Keratinocyte (primary cell): ENCODE measurements at regions not wholly inside any gene's neighbourhood (a gene's known extent, or its start where the extent isn't known, plus 50 kb on each side); places are given as distances from the start of the nearest gene placed in this dataset.

ENCODE experiments used
- DNase-seq: peaks from one replicate; pipeline ENCODE4 v3.0.0-alpha.2; 2011; ENCODE audit warnings: low read depth, missing footprints, low spot score
- FAIRE-seq: peaks from 2 replicates; lab custom pipeline; 2011; peaks lifted over from hg19 to GRCh38; lab: Jason Lieb, UNC
- H2AFZ ChIP-seq: 2 replicates; pipeline ENCODE4 v1.6.0; 2012; ENCODE audit warnings: low read length, control low read depth, inconsistent platforms; ENCODE audit not compliant: control insufficient read depth
- H3K27ac ChIP-seq: 2 replicates; pipeline ENCODE4 v1.5.1; 2011; ENCODE audit warnings: low read length; ENCODE audit not compliant: control insufficient read depth, insufficient read depth
- H3K27me3 ChIP-seq: 3 replicates; pipeline ENCODE4 v1.6.0; 2011; ENCODE audit warnings: low read length; ENCODE audit not compliant: control insufficient read depth, insufficient read depth; ENCODE audit errors: extremely low read depth
- H3K36me3 ChIP-seq, 2 experiments: 2 replicates in 1 of 2; 3 replicates in 1 of 2; pipeline ENCODE4 v1.5.1; 2011; ENCODE audit warnings: low read length in 2 of 2, mild to moderate bottlenecking in 1 of 2; ENCODE audit not compliant: control insufficient read depth in 2 of 2, insufficient read depth in 2 of 2; ENCODE audit errors: extremely low read depth in 1 of 2
- H3K4me1 ChIP-seq: 3 replicates; pipeline ENCODE4 v1.5.1; 2011; ENCODE audit warnings: low read length; ENCODE audit not compliant: control insufficient read depth, insufficient read depth; ENCODE audit errors: extremely low read depth
- H3K4me2 ChIP-seq: 3 replicates; pipeline ENCODE4 v1.6.0; 2011; ENCODE audit warnings: low read depth, low read length; ENCODE audit not compliant: control insufficient read depth, insufficient read depth; ENCODE audit errors: extremely low read depth
- H3K4me3 ChIP-seq, 3 experiments: fragments of 200-600 bp in 1 of 3; sonication (generic) in 1 of 3; 2 replicates in 2 of 3; 3 replicates in 1 of 3; pipeline ENCODE4 v1.5.1; 2011 to 2016; ENCODE audit warnings: low read length in 3 of 3, mild to moderate bottlenecking in 3 of 3, control low read depth in 2 of 3, inconsistent platforms in 1 of 3, low read depth in 1 of 3, mixed read lengths in 1 of 3, mixed run types in 1 of 3, moderate library complexity in 1 of 3; ENCODE audit not compliant: control insufficient read depth in 2 of 3, insufficient read depth in 2 of 3; ENCODE audit errors: extremely low read depth in 1 of 3
- H3K79me2 ChIP-seq: 2 replicates; pipeline ENCODE4 v1.6.0; 2012; ENCODE audit warnings: low read length; ENCODE audit not compliant: control insufficient read depth, insufficient read depth
- H3K9ac ChIP-seq: 3 replicates; pipeline ENCODE4 v1.6.0; 2011; ENCODE audit warnings: low read length; ENCODE audit not compliant: control insufficient read depth, insufficient read depth; ENCODE audit errors: extremely low read depth
- H3K9me1 ChIP-seq: 3 replicates; pipeline ENCODE4 v1.6.0; 2011; ENCODE audit warnings: low read length; ENCODE audit not compliant: control insufficient read depth, insufficient read depth; ENCODE audit errors: extremely low read depth
- H3K9me3 ChIP-seq: 2 replicates; pipeline ENCODE4 v1.5.1; 2012; ENCODE audit warnings: low read depth, low read length; ENCODE audit not compliant: control insufficient read depth
- H4K20me1 ChIP-seq: 3 replicates; pipeline ENCODE4 v1.6.0; 2011; ENCODE audit warnings: low read length; ENCODE audit not compliant: control insufficient read depth, insufficient read depth; ENCODE audit errors: extremely low read depth
- EZH2 ChIP-seq: IDR thresholded peaks from one replicate; pipeline ENCODE4 v1.6.1; 2012; ENCODE audit warnings: inconsistent platforms, mild to moderate bottlenecking, low read length, moderate library complexity
- dilution Hi-C: fragments of 300-500 bp; cut with MboI; formaldehyde crosslinking; loops from one replicate; pipeline ENCODE4 v1.7.0; 2020; ENCODE audit warnings: low sequenced_read_pairs; ENCODE audit not compliant: extremely low pct_ligation_motif_present
- TF ChIP-seq, protein P1 (sequence below), 3 experiments: IDR thresholded peaks in 1 of 3; conservative IDR thresholded peaks in 1 of 3; optimal IDR thresholded peaks in 1 of 3; 2 replicates in 2 of 3; 3 replicates in 1 of 3; pipeline versions ENCODE3 to v1.5.1; 2011; ENCODE audit warnings: low read length in 3 of 3, mild to moderate bottlenecking in 3 of 3, moderate library complexity in 2 of 3, control low read depth in 1 of 3, inconsistent platforms in 1 of 3; ENCODE audit not compliant: insufficient read depth in 2 of 3; ENCODE audit errors: extremely low read depth in 1 of 3

GRCh38 chr7:110065121-110065520 lies 1025.8 kb upstream of the LRRN3 start:
- no peak for FAIRE-seq
- no peak overlapping the region for H3K27ac ChIP-seq

DNA sequence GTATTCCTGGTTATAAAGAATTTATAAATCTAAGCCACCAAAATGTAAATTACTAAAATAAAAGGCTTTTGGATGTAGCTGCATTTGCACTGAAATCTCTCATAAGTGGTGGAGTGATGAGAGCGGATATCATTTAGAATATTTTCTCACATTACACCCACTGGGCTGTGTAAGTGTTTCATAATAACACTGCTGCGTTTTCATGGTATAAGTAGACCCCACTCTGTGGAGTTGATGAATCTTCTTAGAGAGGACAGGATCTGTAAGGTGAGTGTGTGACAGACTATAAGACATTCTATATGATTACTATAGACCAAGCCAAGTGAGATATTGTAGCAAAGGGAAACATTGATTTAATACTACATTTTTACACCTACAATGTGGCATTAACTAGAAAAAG lies 1024.1 kb upstream of the LRRN3 start:
- Histone ChIP-seq H3K9me1 (no peaks in the 10 kb centered on the region), H3K27ac (no peak overlapping the region), H3K9me3 (no peaks in the 10 kb centered on the region), H3K9ac (no peak overlapping the region), H3K4me2 (no peak overlapping the region), H2AFZ (no peak overlapping the region), H3K36me3 (no peaks in the 10 kb centered on the region), H3K4me1 (no peaks in the 10 kb centered on the region), H4K20me1 (no peaks in the 10 kb centered on the region), H3K79me2 (no peaks in the 10 kb centered on the region), H3K4me3 (no peak overlapping the region), H3K27me3 (no peaks in the 10 kb centered on the region)
- dilution Hi-C loops = no loop called here
- FAIRE-seq = no peak
- TF ChIP-seq, protein P1, sequence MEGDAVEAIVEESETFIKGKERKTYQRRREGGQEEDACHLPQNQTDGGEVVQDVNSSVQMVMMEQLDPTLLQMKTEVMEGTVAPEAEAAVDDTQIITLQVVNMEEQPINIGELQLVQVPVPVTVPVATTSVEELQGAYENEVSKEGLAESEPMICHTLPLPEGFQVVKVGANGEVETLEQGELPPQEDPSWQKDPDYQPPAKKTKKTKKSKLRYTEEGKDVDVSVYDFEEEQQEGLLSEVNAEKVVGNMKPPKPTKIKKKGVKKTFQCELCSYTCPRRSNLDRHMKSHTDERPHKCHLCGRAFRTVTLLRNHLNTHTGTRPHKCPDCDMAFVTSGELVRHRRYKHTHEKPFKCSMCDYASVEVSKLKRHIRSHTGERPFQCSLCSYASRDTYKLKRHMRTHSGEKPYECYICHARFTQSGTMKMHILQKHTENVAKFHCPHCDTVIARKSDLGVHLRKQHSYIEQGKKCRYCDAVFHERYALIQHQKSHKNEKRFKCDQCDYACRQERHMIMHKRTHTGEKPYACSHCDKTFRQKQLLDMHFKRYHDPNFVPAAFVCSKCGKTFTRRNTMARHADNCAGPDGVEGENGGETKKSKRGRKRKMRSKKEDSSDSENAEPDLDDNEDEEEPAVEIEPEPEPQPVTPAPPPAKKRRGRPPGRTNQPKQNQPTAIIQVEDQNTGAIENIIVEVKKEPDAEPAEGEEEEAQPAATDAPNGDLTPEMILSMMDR (optimal IDR thresholded peaks at IDR 0.05 in 1 of 3, IDR thresholded peaks at IDR 0.05 in 1 of 3, conservative IDR thresholded peaks at IDR 0.05 in 1 of 3; ENCODE audit: extremely low read depth in 1 of 3, insufficient read depth in 2 of 3, low read length in 3 of 3) = no peak
- no peak for TF ChIP-seq EZH2
- no peak for DNase-seq

More at GRCh38 chr7:110065121-110065520, 1025.8 kb upstream of the LRRN3 start:
- Histone ChIP-seq H3K9ac (no peak overlapping the region), H3K36me3 (no peaks in the 10 kb centered on the region), H3K4me3 (no peak overlapping the region), H3K27me3 (no peaks in the 10 kb centered on the region), H2AFZ (no peak overlapping the region), H3K9me1 (no peaks in the 10 kb centered on the region), H3K4me2 (no peak overlapping the region), H4K20me1 (no peaks in the 10 kb centered on the region), H3K4me1 (no peaks in the 10 kb centered on the region), H3K79me2 (no peaks in the 10 kb centered on the region), H3K9me3 (no peaks in the 10 kb centered on the region)
- dilution Hi-C loops = no loop called here
- no peak for DNase-seq
- TF ChIP-seq, protein P1 (optimal IDR thresholded peaks at IDR 0.05 in 1 of 3, IDR thresholded peaks at IDR 0.05 in 1 of 3, conservative IDR thresholded peaks at IDR 0.05 in 1 of 3; ENCODE audit: extremely low read depth in 1 of 3, insufficient read depth in 2 of 3, low read length in 3 of 3) = no peak
- TF ChIP-seq EZH2 = no peak
